Fibroblast of lung (primary cell): ENCODE measurements at regions not wholly inside any gene's neighbourhood (a gene's known extent, or its start where the extent isn't known, plus 50 kb on each side); places are given as distances from the start of the nearest gene placed in this dataset.

Experiments
- DNase-seq, 2 donors: peaks; one replicate each; pipeline versions ENCODE4 v3.0.0 to v3.0.0-alpha.2; 2010; ENCODE audit warnings: low read depth in 2 of 2
- H2AFZ ChIP-seq: 2 replicates; pipeline ENCODE4 v1.5.1; 2012; ENCODE audit warnings: low read length, control low read depth, inconsistent platforms
- H3K27ac ChIP-seq: 2 replicates; pipeline ENCODE4 v1.5.1; 2011; ENCODE audit warnings: low read length, control low read depth; ENCODE audit not compliant: insufficient read depth
- H3K27me3 ChIP-seq: 2 replicates; pipeline ENCODE4 v1.5.1; 2011; ENCODE audit warnings: mild to moderate bottlenecking, low read length; ENCODE audit not compliant: control insufficient read depth, insufficient read depth
- H3K36me3 ChIP-seq: 2 replicates; pipeline ENCODE4 v1.5.1; 2011; ENCODE audit warnings: low read length; ENCODE audit not compliant: control insufficient read depth, insufficient read depth
- H3K4me1 ChIP-seq: 2 replicates; pipeline ENCODE4 v1.5.1; 2011; ENCODE audit warnings: low read length; ENCODE audit not compliant: control insufficient read depth, insufficient read depth; ENCODE audit errors: extremely low read depth
- H3K4me2 ChIP-seq: 2 replicates; pipeline ENCODE4 v1.5.1; 2011; ENCODE audit warnings: low read length, control low read depth; ENCODE audit not compliant: insufficient read depth; ENCODE audit errors: extremely low read depth
- H3K4me3 ChIP-seq, 4 experiments: fragments of 200-600 bp in 1 of 4; sonication (generic) in 1 of 4; replicated peaks in 1 of 4; 2 replicates each; pipeline ENCODE4 v1.5.1; 2011 to 2016; ENCODE audit warnings: low read length in 4 of 4, low read depth in 3 of 4, mild to moderate bottlenecking in 3 of 4, control low read depth in 2 of 4, inconsistent platforms in 1 of 4, mixed read lengths in 1 of 4; ENCODE audit not compliant: insufficient read depth in 1 of 4; ENCODE audit errors: control extremely low read depth in 1 of 4
- H3K79me2 ChIP-seq: 2 replicates; pipeline ENCODE4 v1.5.1; 2012; ENCODE audit warnings: mild to moderate bottlenecking, low read length, inconsistent platforms; ENCODE audit not compliant: control insufficient read depth, insufficient read depth
- H3K9ac ChIP-seq: 2 replicates; pipeline ENCODE4 v1.5.1; 2011; ENCODE audit warnings: mild to moderate bottlenecking, low read length, control low read depth; ENCODE audit not compliant: insufficient read depth
- H3K9me3 ChIP-seq: 2 replicates; pipeline ENCODE4 v1.5.1; 2012; ENCODE audit warnings: low read depth, low read length; ENCODE audit not compliant: control insufficient read depth, insufficient read depth
- H4K20me1 ChIP-seq: 2 replicates; pipeline ENCODE4 v1.5.1; 2011; ENCODE audit warnings: low read length; ENCODE audit not compliant: control insufficient read depth, insufficient read depth; ENCODE audit errors: extremely low read depth
- CTCF ChIP-seq, 2 donors: IDR thresholded peaks in 1 of 2; conservative IDR thresholded peaks in 1 of 2; 1 replicate in 1 of 2; 2 replicates in 1 of 2; pipeline ENCODE4 v1.5.1; 2011 to 2012; ENCODE audit warnings: low read length in 2 of 2, control low read depth in 1 of 2, inconsistent platforms in 1 of 2, low read depth in 1 of 2, mild to moderate bottlenecking in 1 of 2
- EZH2 ChIP-seq: IDR thresholded peaks from 2 replicates; pipeline ENCODE4 v1.5.1; 2012; ENCODE audit warnings: low read length, control low read depth, mild to moderate bottlenecking; ENCODE audit errors: missing control alignments

- H3K9ac ChIP-seq = no peak overlapping the region
- no peaks in the 10 kb centered on the region for H3K36me3 ChIP-seq
- no peaks in the 10 kb centered on the region for H3K27me3 ChIP-seq
- no peaks in the 10 kb centered on the region for H3K4me1 ChIP-seq
- no peaks in the 10 kb centered on the region for H3K79me2 ChIP-seq
- no peak overlapping the region for H2AFZ ChIP-seq
- no peak overlapping the region for H3K4me2 ChIP-seq
- H3K9me3 ChIP-seq = no peaks in the 10 kb centered on the region
- no peak for TF ChIP-seq EZH2
- no peak for TF ChIP-seq CTCF (conservative IDR thresholded peaks at IDR 0.05 in 1 of 2, IDR thresholded peaks at IDR 0.05 in 1 of 2; ENCODE audit: low read depth in 1 of 2, low read length in 2 of 2)
- H3K4me3 ChIP-seq = no peak overlapping the region
- H4K20me1 ChIP-seq = no peaks in the 10 kb centered on the region
- no peak for DNase-seq
- no peak overlapping the region for H3K27ac ChIP-seq
Measured at GRCh38 chrX:78527818-78528217, 131.3 kb downstream of the RTL3 start.

DNA sequence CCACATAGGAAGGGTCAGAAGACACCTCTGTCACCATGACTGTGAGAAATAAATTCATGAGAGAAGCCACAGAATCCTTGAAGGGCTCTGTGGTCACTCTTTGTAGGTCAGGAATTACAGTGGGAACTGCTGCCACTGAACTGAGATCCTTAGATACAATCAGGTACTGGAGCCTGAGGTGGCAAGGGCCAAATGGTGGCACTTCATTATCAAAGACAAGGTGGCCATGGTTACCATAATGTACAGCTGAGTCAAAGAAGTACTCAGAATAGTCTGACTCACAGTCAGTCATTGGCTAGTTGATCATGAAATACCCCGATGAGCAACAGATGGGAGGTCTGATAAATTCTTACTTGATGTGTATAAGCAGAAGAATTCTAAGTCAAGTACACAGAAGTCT is 131.9 kb downstream of the RTL3 start:
- Histone ChIP-seq H3K4me3 (no peak overlapping the region), H3K79me2 (no peaks in the 10 kb centered on the region), H3K4me2 (no peak overlapping the region), H4K20me1 (no peaks in the 10 kb centered on the region), H3K9ac (no peak overlapping the region), H3K27me3 (no peaks in the 10 kb centered on the region), H3K36me3 (no peaks in the 10 kb centered on the region), H2AFZ (no peak overlapping the region), H3K27ac (no peak overlapping the region), H3K9me3 (no peaks in the 10 kb centered on the region), H3K4me1 (no peaks in the 10 kb centered on the region)
- TF ChIP-seq EZH2 (no peak), CTCF (conservative IDR thresholded peaks at IDR 0.05 in 1 of 2, IDR thresholded peaks at IDR 0.05 in 1 of 2; ENCODE audit: low read depth in 1 of 2, low read length in 2 of 2) (no peak)
- peak in 1 of 2 donors; percentile 58 for DNase-seq

DNA sequence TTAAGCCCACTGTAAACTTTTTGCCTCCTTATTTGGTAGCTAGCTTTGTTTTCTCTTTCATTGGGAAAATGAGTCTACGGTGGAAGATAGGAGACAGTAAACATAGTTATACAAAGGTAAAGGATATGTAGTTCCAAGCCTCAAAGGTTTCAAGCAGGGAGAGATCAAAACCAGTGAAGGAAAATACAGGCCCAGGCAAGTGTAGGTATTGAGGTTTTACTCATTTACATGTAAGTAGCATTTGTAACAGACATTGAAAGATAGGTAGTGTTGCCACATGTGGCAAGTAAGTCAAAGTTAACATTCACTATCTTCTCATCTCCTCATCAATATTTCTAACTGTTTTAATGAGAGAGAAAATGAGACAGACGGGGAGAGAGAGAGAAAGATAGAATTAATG is 136.5 kb downstream of the RTL3 start:
- Histone ChIP-seq H3K4me3 (no peak overlapping the region), H3K9me3 (no peaks in the 10 kb centered on the region), H4K20me1 (no peaks in the 10 kb centered on the region), H3K79me2 (no peaks in the 10 kb centered on the region), H3K4me1 (no peaks in the 10 kb centered on the region), H3K27ac (no peak overlapping the region), H3K36me3 (no peaks in the 10 kb centered on the region), H3K4me2 (no peak overlapping the region), H2AFZ (no peak overlapping the region), H3K27me3 (no peaks in the 10 kb centered on the region), H3K9ac (no peak overlapping the region)
- DNase-seq = no peak
- no peak for TF ChIP-seq EZH2
- TF ChIP-seq CTCF (conservative IDR thresholded peaks at IDR 0.05 in 1 of 2, IDR thresholded peaks at IDR 0.05 in 1 of 2; ENCODE audit: low read depth in 1 of 2, low read length in 2 of 2) = no peak
